Astrocyte of the spinal cord (primary cell): ENCODE measurements at regions not wholly inside any gene's neighbourhood (a gene's known extent, or its start where the extent isn't known, plus 50 kb on each side); places are given as distances from the start of the nearest gene placed in this dataset.

Experiments
- DNase-seq: peaks from one replicate; pipeline ENCODE4 v3.0.0; 2011; ENCODE audit warnings: low read depth, low spot score
- H3K4me3 ChIP-seq: 2 replicates; pipeline ENCODE4 v1.5.1; 2011; ENCODE audit warnings: low read depth, mild to moderate bottlenecking, low read length, moderate library complexity
- CTCF ChIP-seq: IDR thresholded peaks from 2 replicates; pipeline ENCODE4 v1.5.1; 2012; ENCODE audit warnings: low read depth, mild to moderate bottlenecking, low read length, inconsistent platforms
- in situ Hi-C: cut with HindIII; loops from 2 replicates; pipeline ENCODE4 v1.10.0; 2017; ENCODE audit warnings: low sequenced_read_pairs

GRCh38 chr1:81114191-81114590 is 686.5 kb upstream of the ADGRL2 start:
- H3K4me3 ChIP-seq = no peak overlapping the region
- no peak for DNase-seq
- no peak for TF ChIP-seq CTCF
- in situ Hi-C loops = no loop called here

GRCh38 chr1:81113688-81114087 is 687.0 kb upstream of the ADGRL2 start:
- DNase-seq = peak; percentile 55
- H3K4me3 ChIP-seq = no peak overlapping the region
- no peak for TF ChIP-seq CTCF
- in situ Hi-C loops = no loop called here

GRCh38 chr1:81111818-81112217 is 688.9 kb upstream of the ADGRL2 start:
- no peak for TF ChIP-seq CTCF
- no peak overlapping the region for H3K4me3 ChIP-seq
- in situ Hi-C loops = no loop called here
- peak; percentile 60 for DNase-seq

- in situ Hi-C loops = no loop called here
- DNase-seq = no peak
- TF ChIP-seq CTCF = no peak
- no peak overlapping the region for H3K4me3 ChIP-seq
Measured at GRCh38 chr1:81109038-81109437, 691.7 kb upstream of the ADGRL2 start.

GRCh38 chr1:81097860-81098259 is 702.9 kb upstream of the ADGRL2 start:
- in situ Hi-C loops = no loop called here

GRCh38 chr1:81073580-81073979 is 727.2 kb upstream of the ADGRL2 start:
- DNase-seq = no peak
- no peak overlapping the region for H3K4me3 ChIP-seq
- TF ChIP-seq CTCF = no peak
- in situ Hi-C loops = no loop called here

More at GRCh38 chr1:81097860-81098259, 702.9 kb upstream of the ADGRL2 start:
- DNase-seq = no peak
- no peak overlapping the region for H3K4me3 ChIP-seq
- TF ChIP-seq CTCF = no peak
